Body of pancreas (tissue), 4 donors: ENCODE measurements at regions not wholly inside any gene's neighbourhood (a gene's known extent, or its start where the extent isn't known, plus 50 kb on each side); places are given as distances from the start of the nearest gene placed in this dataset.

ENCODE experiments used
- POLR2A ChIP-seq, 3 donors: fragments of 450-650 bp; IDR thresholded peaks; one replicate each; pipeline ENCODE4 v1.6.1; 2016; ENCODE audit warnings: antibody characterized with exemption in 3 of 3, mild to moderate bottlenecking in 2 of 3
- TF ChIP-seq, protein P1 (sequence below), 7 experiments: fragments of 450-650 bp in 4 of 7; fragments of 200-600 bp in 3 of 7; sonication (generic) in 3 of 7; IDR thresholded peaks; one replicate each; pipeline ENCODE4 v1.5.1; 2016 to 2019; ENCODE audit warnings: antibody characterized with exemption in 7 of 7

DNA sequence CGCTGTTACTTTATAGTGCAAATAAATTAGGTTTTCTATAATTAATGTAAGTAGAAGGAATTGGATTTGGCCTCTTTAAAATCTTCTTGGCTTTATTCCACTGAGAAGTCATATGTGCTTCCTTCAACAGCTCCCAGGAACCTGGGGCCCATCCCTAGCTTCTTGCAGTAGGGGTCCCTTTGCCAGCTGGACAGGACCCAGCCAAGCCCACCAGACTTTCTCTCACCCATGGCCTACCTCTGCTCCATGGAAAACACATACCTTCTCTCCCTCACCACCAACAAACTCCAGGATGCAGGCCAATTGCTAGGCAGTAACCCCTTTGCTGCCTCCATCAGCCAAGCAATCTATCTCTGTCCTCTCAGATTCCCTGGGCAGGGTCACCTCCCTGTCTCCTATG lies 84.0 kb downstream of the RSL24D1 start:
- TF ChIP-seq, protein P1, sequence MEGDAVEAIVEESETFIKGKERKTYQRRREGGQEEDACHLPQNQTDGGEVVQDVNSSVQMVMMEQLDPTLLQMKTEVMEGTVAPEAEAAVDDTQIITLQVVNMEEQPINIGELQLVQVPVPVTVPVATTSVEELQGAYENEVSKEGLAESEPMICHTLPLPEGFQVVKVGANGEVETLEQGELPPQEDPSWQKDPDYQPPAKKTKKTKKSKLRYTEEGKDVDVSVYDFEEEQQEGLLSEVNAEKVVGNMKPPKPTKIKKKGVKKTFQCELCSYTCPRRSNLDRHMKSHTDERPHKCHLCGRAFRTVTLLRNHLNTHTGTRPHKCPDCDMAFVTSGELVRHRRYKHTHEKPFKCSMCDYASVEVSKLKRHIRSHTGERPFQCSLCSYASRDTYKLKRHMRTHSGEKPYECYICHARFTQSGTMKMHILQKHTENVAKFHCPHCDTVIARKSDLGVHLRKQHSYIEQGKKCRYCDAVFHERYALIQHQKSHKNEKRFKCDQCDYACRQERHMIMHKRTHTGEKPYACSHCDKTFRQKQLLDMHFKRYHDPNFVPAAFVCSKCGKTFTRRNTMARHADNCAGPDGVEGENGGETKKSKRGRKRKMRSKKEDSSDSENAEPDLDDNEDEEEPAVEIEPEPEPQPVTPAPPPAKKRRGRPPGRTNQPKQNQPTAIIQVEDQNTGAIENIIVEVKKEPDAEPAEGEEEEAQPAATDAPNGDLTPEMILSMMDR (IDR thresholded peaks at IDR 0.05): no peak
- TF ChIP-seq POLR2A (IDR thresholded peaks at IDR 0.05): no peak
